SU-DHL-6 (cell line): ENCODE measurements at regions not wholly inside any gene's neighbourhood (a gene's known extent, or its start where the extent isn't known, plus 50 kb on each side); places are given as distances from the start of the nearest gene placed in this dataset.

ENCODE experiments used
- H2AFZ ChIP-seq: fragments of 200-600 bp; sonication (generic); 2 replicates; pipeline ENCODE4 v1.6.1; 2014; ENCODE audit warnings: low read depth, mild to moderate bottlenecking, moderate library complexity, mixed read lengths, antibody characterized with exemption, low read length; ENCODE audit not compliant: severe bottlenecking
- H3F3A ChIP-seq: fragments of 200-600 bp; shearing (Covaris generic); 2 replicates; pipeline ENCODE4 v1.6.0; 2016; ENCODE audit warnings: antibody characterized with exemption, mild to moderate bottlenecking; ENCODE audit not compliant: insufficient read depth
- H3K27ac ChIP-seq: fragments of 200-600 bp; sonication (generic); 2 replicates; pipeline ENCODE4 v1.5.1; 2016; ENCODE audit warnings: low read depth, mild to moderate bottlenecking, low read length, moderate library complexity, mixed read lengths
- H3K27me3 ChIP-seq: fragments of 200-600 bp; sonication (generic), shearing (Covaris generic); 2 replicates; pipeline ENCODE4 v1.6.0; 2014; ENCODE audit warnings: mild to moderate bottlenecking, low read length
- H3K36me3 ChIP-seq: fragments of 200-600 bp; sonication (generic); 2 replicates; pipeline ENCODE4 v1.6.1; 2014; ENCODE audit warnings: mild to moderate bottlenecking, low read length, mixed read lengths
- H3K4me2 ChIP-seq: fragments of 300-600, 200-600 bp; shearing (Covaris generic), sonication (generic); 2 replicates; pipeline ENCODE4 v1.6.0; 2014; ENCODE audit warnings: low read length, low read depth, mild to moderate bottlenecking; ENCODE audit not compliant: poor library complexity, severe bottlenecking
- H3K4me3 ChIP-seq: fragments of 200-600 bp; sonication (generic); 2 replicates; pipeline ENCODE4 v1.5.1; 2014; ENCODE audit warnings: antibody characterized with exemption, low read length, mild to moderate bottlenecking, mixed read lengths; ENCODE audit not compliant: insufficient read depth, poor library complexity, severe bottlenecking
- H3K79me2 ChIP-seq: fragments of 200-600 bp; sonication (generic); 2 replicates; pipeline ENCODE4 v1.6.1; 2014; ENCODE audit warnings: mild to moderate bottlenecking, low read length, moderate library complexity; ENCODE audit not compliant: insufficient read depth
- H3K9ac ChIP-seq: fragments of 200-600 bp; sonication (generic); 2 replicates; pipeline ENCODE4 v1.7.0; 2014; ENCODE audit warnings: mild to moderate bottlenecking, low read length
- H3K9me2 ChIP-seq: fragments of 200-600 bp; sonication (generic); replicated peaks from 2 replicates; pipeline ENCODE4 v1.6.1; 2014; ENCODE audit warnings: low read length; ENCODE audit not compliant: insufficient read depth
- H3K9me3 ChIP-seq: fragments of 200-600 bp; sonication (generic); 2 replicates; pipeline ENCODE4 v1.6.1; 2014; ENCODE audit warnings: low read length, mixed read lengths; ENCODE audit not compliant: insufficient read depth
- H4K20me1 ChIP-seq: fragments of 200-600 bp; sonication (generic); 2 replicates; pipeline ENCODE4 v1.6.1; 2014; ENCODE audit warnings: low read depth, mild to moderate bottlenecking, antibody characterized with exemption, low read length, moderate library complexity, mixed read lengths
- EZH2phosphoT487 ChIP-seq: fragments of 200-600 bp; sonication (generic), shearing (Covaris generic); conservative IDR thresholded peaks from 2 replicates; pipeline ENCODE4 v1.6.1; 2018; ENCODE audit warnings: mild to moderate bottlenecking, antibody characterized with exemption, low read length, moderate library complexity, mixed read lengths
- TF ChIP-seq, protein P1 (sequence below): fragments of 200-600 bp; sonication (generic); IDR thresholded peaks from one replicate; pipeline ENCODE4 v1.5.1; 2017; ENCODE audit warnings: antibody characterized with exemption, mild to moderate bottlenecking, low read length, moderate library complexity; ENCODE audit not compliant: insufficient read depth, poor library complexity, severe bottlenecking

DNA sequence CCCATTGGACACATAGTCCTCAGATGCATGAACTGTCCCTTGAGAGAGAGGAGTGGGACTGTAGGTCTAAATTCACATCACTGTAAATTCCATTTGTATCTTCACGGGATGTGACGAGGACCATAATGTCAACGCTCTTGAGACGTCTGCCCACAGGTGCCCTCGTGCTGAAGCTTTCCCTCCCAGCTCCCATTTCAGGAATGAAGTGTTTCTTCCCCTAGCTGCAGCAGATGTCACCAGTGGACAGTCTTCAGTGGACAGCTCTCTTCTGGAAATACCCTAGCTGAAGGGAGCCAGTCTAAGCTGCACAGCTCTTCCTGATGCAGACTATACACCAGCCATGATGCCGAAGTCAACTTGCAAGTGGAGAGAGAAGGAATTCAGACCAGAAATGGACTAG lies 217.4 kb upstream of the ECI2 start:
- Histone ChIP-seq H2AFZ (no peak overlapping the region), H3K9ac (no peak overlapping the region), H3K9me3 (no peaks in the 10 kb centered on the region), H3K27me3 (no peaks in the 10 kb centered on the region), H3F3A (no peaks in the 10 kb centered on the region), H3K27ac (no peak overlapping the region), H3K4me2 (no peak overlapping the region), H3K79me2 (no peaks in the 10 kb centered on the region), H3K36me3 (no peaks in the 10 kb centered on the region), H4K20me1 (no peaks in the 10 kb centered on the region), H3K4me3 (no peak overlapping the region), H3K9me2 (0 out of 2 replicates have a peak, but pooled peaks cover 3% of the 10 kb centered on the region)
- TF ChIP-seq, protein P1, sequence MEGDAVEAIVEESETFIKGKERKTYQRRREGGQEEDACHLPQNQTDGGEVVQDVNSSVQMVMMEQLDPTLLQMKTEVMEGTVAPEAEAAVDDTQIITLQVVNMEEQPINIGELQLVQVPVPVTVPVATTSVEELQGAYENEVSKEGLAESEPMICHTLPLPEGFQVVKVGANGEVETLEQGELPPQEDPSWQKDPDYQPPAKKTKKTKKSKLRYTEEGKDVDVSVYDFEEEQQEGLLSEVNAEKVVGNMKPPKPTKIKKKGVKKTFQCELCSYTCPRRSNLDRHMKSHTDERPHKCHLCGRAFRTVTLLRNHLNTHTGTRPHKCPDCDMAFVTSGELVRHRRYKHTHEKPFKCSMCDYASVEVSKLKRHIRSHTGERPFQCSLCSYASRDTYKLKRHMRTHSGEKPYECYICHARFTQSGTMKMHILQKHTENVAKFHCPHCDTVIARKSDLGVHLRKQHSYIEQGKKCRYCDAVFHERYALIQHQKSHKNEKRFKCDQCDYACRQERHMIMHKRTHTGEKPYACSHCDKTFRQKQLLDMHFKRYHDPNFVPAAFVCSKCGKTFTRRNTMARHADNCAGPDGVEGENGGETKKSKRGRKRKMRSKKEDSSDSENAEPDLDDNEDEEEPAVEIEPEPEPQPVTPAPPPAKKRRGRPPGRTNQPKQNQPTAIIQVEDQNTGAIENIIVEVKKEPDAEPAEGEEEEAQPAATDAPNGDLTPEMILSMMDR = no peak
- no peak for TF ChIP-seq EZH2phosphoT487

- no peak for TF ChIP-seq EZH2phosphoT487
- TF ChIP-seq, protein P1 = no peak
- Histone ChIP-seq H3K79me2 (no peaks in the 10 kb centered on the region), H3K4me3 (no peak overlapping the region), H3K27me3 (no peaks in the 10 kb centered on the region), H3K9me2 (0 out of 2 replicates have a peak, but pooled peaks cover 3% of the 10 kb centered on the region), H3K4me2 (no peak overlapping the region), H3F3A (no peaks in the 10 kb centered on the region), H4K20me1 (no peaks in the 10 kb centered on the region), H3K9me3 (no peaks in the 10 kb centered on the region), H3K36me3 (no peaks in the 10 kb centered on the region), H3K9ac (no peak overlapping the region), H3K27ac (no peak overlapping the region), H2AFZ (no peak overlapping the region)
These were observed 216.9 kb upstream of the ECI2 start for GRCh38 chr6:4352322-4352669.

- Histone ChIP-seq H3K79me2 (no peaks in the 10 kb centered on the region), H3K9ac (no peak overlapping the region), H3K36me3 (no peaks in the 10 kb centered on the region), H3K9me2 (0 out of 2 replicates have a peak, but pooled peaks cover 3% of the 10 kb centered on the region), H4K20me1 (no peaks in the 10 kb centered on the region), H2AFZ (no peak overlapping the region), H3K9me3 (no peaks in the 10 kb centered on the region), H3K4me3 (no peak overlapping the region), H3K27ac (no peak overlapping the region), H3K27me3 (no peaks in the 10 kb centered on the region), H3K4me2 (no peak overlapping the region), H3F3A (no peaks in the 10 kb centered on the region)
- no peak for TF ChIP-seq EZH2phosphoT487
- TF ChIP-seq, protein P1 = no peak
These were observed 216.3 kb upstream of the ECI2 start for GRCh38 chr6:4351520-4352321.
